H1 (cell line): ENCODE measurements at regions not wholly inside any gene's neighbourhood (a gene's known extent, or its start where the extent isn't known, plus 50 kb on each side); places are given as distances from the start of the nearest gene placed in this dataset.

Source experiments
- CTCF ChIA-PET: fragments of 300-600 bp; sonication (Branson Sonifier 250); formaldehyde crosslinking; loops from one replicate; lab custom pipeline; 2021; ENCODE audit not compliant: partially characterized antibody; lab: Charles Lee
- POLR2A ChIA-PET: fragments of 300-600 bp; sonication (Branson Sonifier 250); formaldehyde crosslinking; loops from one replicate; lab custom pipeline; 2021; ENCODE audit warnings: inconsistent platforms; ENCODE audit not compliant: partially characterized antibody; lab: Charles Lee
- DNase-seq, 2 experiments: peaks; one replicate each; pipeline versions ENCODE4 v3.0.0 to v3.0.0-alpha.2; 2010 to 2022; ENCODE audit warnings: low spot score in 2 of 2, low read depth in 1 of 2, mixed read lengths in 1 of 2
- FAIRE-seq: peaks from 2 replicates; lab custom pipeline; 2011; peaks lifted over from hg19 to GRCh38; lab: Jason Lieb, UNC
- H2AFZ ChIP-seq: 2 replicates; pipeline ENCODE4 v1.8.1; 2012; ENCODE audit warnings: low read length, inconsistent platforms
- H2AK5ac ChIP-seq: 2 replicates; pipeline ENCODE4 v1.6.1; 2013; ENCODE audit warnings: low read depth, low read length
- H2BK120ac ChIP-seq: replicated peaks from 2 replicates; pipeline ENCODE3; 2013; ENCODE audit warnings: low read depth, low read length, inconsistent platforms
- H2BK12ac ChIP-seq: 2 replicates; pipeline ENCODE4 v1.6.1; 2013; ENCODE audit warnings: low read depth, low read length
- H2BK15ac ChIP-seq: 2 replicates; pipeline ENCODE4 v1.6.1; 2013; ENCODE audit warnings: low read length
- H2BK20ac ChIP-seq: 2 replicates; pipeline ENCODE4 v1.6.1; 2013; ENCODE audit warnings: low read length
- H2BK5ac ChIP-seq: 2 replicates; pipeline ENCODE4 v1.6.1; 2013; ENCODE audit warnings: low read depth, low read length
- H3K14ac ChIP-seq: 2 replicates; pipeline ENCODE4 v1.6.1; 2013; ENCODE audit warnings: inconsistent platforms; ENCODE audit not compliant: insufficient read length
- H3K18ac ChIP-seq: 2 replicates; pipeline ENCODE4 v1.6.1; 2013; ENCODE audit warnings: low read length; ENCODE audit errors: extremely low read depth
- H3K23ac ChIP-seq: 2 replicates; pipeline ENCODE4 v1.6.1; 2013; ENCODE audit warnings: inconsistent platforms; ENCODE audit not compliant: insufficient read length
- H3K23me2 ChIP-seq: 2 replicates; pipeline ENCODE4 v1.6.1; 2013; ENCODE audit warnings: low read depth, low read length
- H3K27ac ChIP-seq: 2 replicates; pipeline ENCODE4 v1.6.1; 2011; ENCODE audit warnings: low read depth, low read length, inconsistent platforms
- H3K27me3 ChIP-seq, 4 experiments: replicated peaks in 1 of 4; 1 replicate in 1 of 4; 2 replicates in 3 of 4; pipeline versions ENCODE4 v1.6.1 to v1.8.1; 2011 to 2013; ENCODE audit warnings: low read length in 3 of 4, mild to moderate bottlenecking in 3 of 4, inconsistent platforms in 2 of 4, mixed read lengths in 2 of 4, moderate library complexity in 1 of 4; ENCODE audit not compliant: control insufficient read depth in 3 of 4, insufficient read depth in 3 of 4; ENCODE audit errors: extremely low read depth in 1 of 4
- H3K36me3 ChIP-seq, 4 experiments: 2 replicates each; pipeline versions ENCODE4 v1.6.1 to v1.8.1; 2011 to 2013; ENCODE audit warnings: mild to moderate bottlenecking in 4 of 4, low read length in 3 of 4, moderate library complexity in 2 of 4, control low read depth in 1 of 4, inconsistent platforms in 1 of 4; ENCODE audit not compliant: insufficient read depth in 4 of 4, control insufficient read depth in 2 of 4
- H3K4ac ChIP-seq: replicated peaks from 2 replicates; pipeline ENCODE3; 2013; ENCODE audit warnings: low read length, low read depth, mixed read lengths, inconsistent platforms; ENCODE audit not compliant: insufficient read length
- H3K4me1 ChIP-seq, 4 experiments: replicated peaks in 1 of 4; 1 replicate in 1 of 4; 2 replicates in 3 of 4; pipeline versions ENCODE4 v1.6.1 to v1.8.1; 2011 to 2013; ENCODE audit warnings: low read length in 3 of 4, inconsistent platforms in 2 of 4, mixed read lengths in 1 of 4; ENCODE audit not compliant: insufficient read depth in 4 of 4, control insufficient read depth in 3 of 4
- H3K4me2 ChIP-seq, 2 experiments: 2 replicates each; pipeline versions ENCODE4 v1.6.1 to v1.8.1; 2011 to 2013; ENCODE audit warnings: low read depth in 2 of 2, low read length in 2 of 2, control low read depth in 1 of 2, inconsistent platforms in 1 of 2, mild to moderate bottlenecking in 1 of 2; ENCODE audit not compliant: insufficient read depth in 1 of 2
- H3K4me3 ChIP-seq, 4 experiments: fragments of 200-600, 300-600 bp in 1 of 4; sonication (generic), shearing (Covaris generic), sonication (Bioruptor Twin) in 1 of 4; 2 replicates each; pipeline versions ENCODE4 v1.5.1 to v1.8.1; 2011 to 2016; ENCODE audit warnings: low read length in 4 of 4, low read depth in 3 of 4, control low read depth in 2 of 4, inconsistent platforms in 2 of 4, mild to moderate bottlenecking in 2 of 4, mixed read lengths in 1 of 4, moderate library complexity in 1 of 4; ENCODE audit not compliant: insufficient read depth in 2 of 4; ENCODE audit errors: extremely low read depth in 1 of 4
- H3K56ac ChIP-seq: replicated peaks from 2 replicates; pipeline ENCODE3; 2013; ENCODE audit warnings: low read depth, mild to moderate bottlenecking, mixed read lengths, low read length, inconsistent platforms; ENCODE audit not compliant: insufficient read length
- H3K79me1 ChIP-seq: 2 replicates; pipeline ENCODE4 v1.6.1; 2013; ENCODE audit warnings: low read depth, low read length, control low read depth
- H3K79me2 ChIP-seq, 2 experiments: 2 replicates each; pipeline versions ENCODE4 v1.6.1 to v1.8.1; 2012 to 2013; ENCODE audit warnings: low read length in 2 of 2, mild to moderate bottlenecking in 2 of 2, inconsistent platforms in 1 of 2; ENCODE audit not compliant: insufficient read depth in 2 of 2, control insufficient read depth in 1 of 2
- H3K9ac ChIP-seq, 4 experiments: replicated peaks in 1 of 4; 1 replicate in 1 of 4; 2 replicates in 3 of 4; pipeline versions ENCODE4 v1.6.1 to v1.8.1; 2011 to 2013; ENCODE audit warnings: low read depth in 3 of 4, low read length in 3 of 4, control low read depth in 2 of 4, mild to moderate bottlenecking in 2 of 4, moderate library complexity in 2 of 4, inconsistent platforms in 1 of 4; ENCODE audit errors: extremely low read depth in 1 of 4
- H3K9me3 ChIP-seq, 2 experiments: 2 replicates each; pipeline versions ENCODE4 v1.6.1 to v1.8.1; 2012 to 2013; ENCODE audit warnings: mild to moderate bottlenecking in 2 of 2, moderate library complexity in 2 of 2, control low read depth in 1 of 2, inconsistent platforms in 1 of 2, low read depth in 1 of 2, low read length in 1 of 2, mixed read lengths in 1 of 2; ENCODE audit not compliant: insufficient read depth in 2 of 2
- H4K20me1 ChIP-seq, 2 experiments: replicated peaks in 1 of 2; 2 replicates each; pipeline versions ENCODE3 to v1.8.1; 2011 to 2013; ENCODE audit warnings: inconsistent platforms in 2 of 2, low read length in 2 of 2, mild to moderate bottlenecking in 1 of 2; ENCODE audit not compliant: insufficient read depth in 2 of 2, control insufficient read depth in 1 of 2
- H4K5ac ChIP-seq: 2 replicates; pipeline ENCODE4 v1.6.1; 2013; ENCODE audit warnings: low read length, low read depth, mixed read lengths, inconsistent platforms; ENCODE audit not compliant: insufficient read length
- H4K8ac ChIP-seq: 2 replicates; pipeline ENCODE4 v1.8.0; 2013; ENCODE audit warnings: mild to moderate bottlenecking, moderate library complexity, low read length, inconsistent platforms; ENCODE audit not compliant: insufficient read depth; ENCODE audit errors: extremely low read depth
- H4K91ac ChIP-seq: replicated peaks from 2 replicates; pipeline ENCODE3; 2013; ENCODE audit warnings: low read length, mixed read lengths, inconsistent platforms; ENCODE audit not compliant: insufficient read length
- WGBS, 2 experiments: shearing (Covaris generic) in 1 of 2; methylation state at CpG; one replicate each; pipeline versions ENCODE4 v1.1.6 to v1.1.7; 2013 to 2015; ENCODE audit warnings: low lambda C conversion rate in 2 of 2, mixed read lengths in 2 of 2, inconsistent platforms in 1 of 2, low coverage in 1 of 2, missing lambda C conversion rate in 1 of 2; ENCODE audit not compliant: insufficient replicate concordance in 2 of 2, insufficient coverage in 1 of 2, insufficient read length in 1 of 2; ENCODE audit errors: extremely low coverage in 1 of 2, missing lambda C conversion rate in 1 of 2; 5-methylcytosine and 5-hydroxymethylcytosine counted together
- TF ChIP-seq, protein P1 (sequence below): IDR thresholded peaks from 2 replicates; pipeline ENCODE4 v1.6.1; 2012; ENCODE audit warnings: low read length, inconsistent platforms
- TF ChIP-seq, protein P2 (sequence below): IDR thresholded peaks from 2 replicates; pipeline ENCODE4 v1.6.1; 2012; ENCODE audit warnings: inconsistent platforms
- TF ChIP-seq, protein P3 (sequence below): IDR thresholded peaks from 2 replicates; pipeline ENCODE4 v1.6.1; 2011; ENCODE audit warnings: low read depth, mild to moderate bottlenecking, low read length; ENCODE audit not compliant: insufficient read depth

DNA sequence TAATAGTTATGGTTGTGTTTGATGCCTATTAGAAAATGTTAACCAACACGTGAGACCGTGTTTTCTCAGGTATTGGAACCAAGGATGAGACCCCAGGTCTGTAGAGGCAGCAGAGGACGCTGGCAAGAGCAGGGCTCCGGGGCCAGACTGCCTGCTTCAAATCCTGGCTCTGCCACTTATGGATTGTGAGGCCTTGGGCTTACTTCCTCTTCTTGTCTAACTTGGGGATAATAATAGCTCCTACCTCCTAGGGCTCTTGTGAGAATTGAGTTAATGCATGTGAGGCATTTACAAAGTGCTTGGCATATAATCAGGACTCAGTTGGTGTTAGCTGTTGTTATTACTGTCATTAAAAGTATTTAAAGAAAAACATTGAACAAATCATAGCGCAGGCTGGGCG, 85.5 kb upstream of the PITX1 start:
- H2BK120ac ChIP-seq = no peak overlapping the region
- H3K27me3 ChIP-seq = no peaks in the 10 kb centered on the region; a peak in 1 of 7 replicates
- TF ChIP-seq, protein P1, sequence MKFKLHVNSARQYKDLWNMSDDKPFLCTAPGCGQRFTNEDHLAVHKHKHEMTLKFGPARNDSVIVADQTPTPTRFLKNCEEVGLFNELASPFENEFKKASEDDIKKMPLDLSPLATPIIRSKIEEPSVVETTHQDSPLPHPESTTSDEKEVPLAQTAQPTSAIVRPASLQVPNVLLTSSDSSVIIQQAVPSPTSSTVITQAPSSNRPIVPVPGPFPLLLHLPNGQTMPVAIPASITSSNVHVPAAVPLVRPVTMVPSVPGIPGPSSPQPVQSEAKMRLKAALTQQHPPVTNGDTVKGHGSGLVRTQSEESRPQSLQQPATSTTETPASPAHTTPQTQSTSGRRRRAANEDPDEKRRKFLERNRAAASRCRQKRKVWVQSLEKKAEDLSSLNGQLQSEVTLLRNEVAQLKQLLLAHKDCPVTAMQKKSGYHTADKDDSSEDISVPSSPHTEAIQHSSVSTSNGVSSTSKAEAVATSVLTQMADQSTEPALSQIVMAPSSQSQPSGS = no peak
- TF ChIP-seq, protein P2, sequence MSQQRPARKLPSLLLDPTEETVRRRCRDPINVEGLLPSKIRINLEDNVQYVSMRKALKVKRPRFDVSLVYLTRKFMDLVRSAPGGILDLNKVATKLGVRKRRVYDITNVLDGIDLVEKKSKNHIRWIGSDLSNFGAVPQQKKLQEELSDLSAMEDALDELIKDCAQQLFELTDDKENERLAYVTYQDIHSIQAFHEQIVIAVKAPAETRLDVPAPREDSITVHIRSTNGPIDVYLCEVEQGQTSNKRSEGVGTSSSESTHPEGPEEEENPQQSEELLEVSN = no peak
- TF ChIP-seq, protein P3, sequence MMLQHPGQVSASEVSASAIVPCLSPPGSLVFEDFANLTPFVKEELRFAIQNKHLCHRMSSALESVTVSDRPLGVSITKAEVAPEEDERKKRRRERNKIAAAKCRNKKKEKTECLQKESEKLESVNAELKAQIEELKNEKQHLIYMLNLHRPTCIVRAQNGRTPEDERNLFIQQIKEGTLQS = no peak
- H2BK5ac ChIP-seq = no peak overlapping the region
- ChIA-PET POLR2A (interaction anchor here (2.1 kb wide), 1 partner anchor 15 kb away, joined by 6 read pairs; no protein-coding TSS in a partner anchor), CTCF (interaction anchor here (1.2 to 3.8 kb wide), 3 partner anchors 11 to 55 kb away, joined by 3 to 38 read pairs (median 9); no protein-coding TSS in a partner anchor)
- no peak overlapping the region for H2AK5ac ChIP-seq
- H4K20me1 ChIP-seq = no peaks in the 10 kb centered on the region
- no peaks in the 10 kb centered on the region for H3K79me2 ChIP-seq
- H3K23me2 ChIP-seq = no peaks in the 10 kb centered on the region
- no peak overlapping the region for H2BK12ac ChIP-seq
- no peak overlapping the region for H3K4ac ChIP-seq
- no peak for FAIRE-seq
- H2BK15ac ChIP-seq = no peak overlapping the region
- H2AFZ ChIP-seq = no peak overlapping the region
- no peaks in the 10 kb centered on the region for H3K79me1 ChIP-seq
- no peaks in the 10 kb centered on the region for H3K36me3 ChIP-seq
- H3K18ac ChIP-seq = no peak overlapping the region
- no peak overlapping the region for H2BK20ac ChIP-seq
- H3K56ac ChIP-seq = no peak overlapping the region
- no peak overlapping the region for H3K4me2 ChIP-seq
- H3K4me1 ChIP-seq = no peaks in the 10 kb centered on the region
- H3K9me3 ChIP-seq = no peaks in the 10 kb centered on the region
- H3K27ac ChIP-seq = no peak overlapping the region
- no peak overlapping the region for H4K5ac ChIP-seq
- 87% methylated on average over 6 of the region's 6 CpGs; no CpG with 5 or more reads in 1 of the 2 experiments for WGBS, 2 experiments
- H4K8ac ChIP-seq = no peak overlapping the region
- H3K4me3 ChIP-seq = no peak overlapping the region
- H3K14ac ChIP-seq = no peak overlapping the region
- H4K91ac ChIP-seq = no peak overlapping the region
- no peak overlapping the region for H3K23ac ChIP-seq
- no peak overlapping the region for H3K9ac ChIP-seq
- DNase-seq = no peak
